ENCODE measurements at regions not wholly inside any gene's neighbourhood (a gene's known extent, or its start where the extent isn't known, plus 50 kb on each side); places are given as distances from the start of the nearest gene placed in this dataset.

- Histone ChIP-seq H3K27me3 (no peaks in the 10 kb centered on the region), H3K9me3 (no peaks in the 10 kb centered on the region), H3K27ac (no peak overlapping the region), H3K4me1 (no peaks in the 10 kb centered on the region), H3K36me3 (ENCODE audit: low read depth, missing control alignments) (no peaks in the 10 kb centered on the region), H3K4me3 (no peak overlapping the region)
- no peak for DNase-seq
- intact Hi-C loops (cut with DNase I; ENCODE audit: low total_unique reads), result no loop called here
- TF ChIP-seq POLR2A (IDR thresholded peaks at IDR 0.05), result no peak
- TF ChIP-seq, protein P1, sequence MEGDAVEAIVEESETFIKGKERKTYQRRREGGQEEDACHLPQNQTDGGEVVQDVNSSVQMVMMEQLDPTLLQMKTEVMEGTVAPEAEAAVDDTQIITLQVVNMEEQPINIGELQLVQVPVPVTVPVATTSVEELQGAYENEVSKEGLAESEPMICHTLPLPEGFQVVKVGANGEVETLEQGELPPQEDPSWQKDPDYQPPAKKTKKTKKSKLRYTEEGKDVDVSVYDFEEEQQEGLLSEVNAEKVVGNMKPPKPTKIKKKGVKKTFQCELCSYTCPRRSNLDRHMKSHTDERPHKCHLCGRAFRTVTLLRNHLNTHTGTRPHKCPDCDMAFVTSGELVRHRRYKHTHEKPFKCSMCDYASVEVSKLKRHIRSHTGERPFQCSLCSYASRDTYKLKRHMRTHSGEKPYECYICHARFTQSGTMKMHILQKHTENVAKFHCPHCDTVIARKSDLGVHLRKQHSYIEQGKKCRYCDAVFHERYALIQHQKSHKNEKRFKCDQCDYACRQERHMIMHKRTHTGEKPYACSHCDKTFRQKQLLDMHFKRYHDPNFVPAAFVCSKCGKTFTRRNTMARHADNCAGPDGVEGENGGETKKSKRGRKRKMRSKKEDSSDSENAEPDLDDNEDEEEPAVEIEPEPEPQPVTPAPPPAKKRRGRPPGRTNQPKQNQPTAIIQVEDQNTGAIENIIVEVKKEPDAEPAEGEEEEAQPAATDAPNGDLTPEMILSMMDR (IDR thresholded peaks at IDR 0.05), result no peak
- 50 to 51% methylated on average over 2 of the region's 2 CpGs for WGBS, 2 donors
Measured at GRCh38 chr7:54153462-54153861, 388.7 kb upstream of the VSTM2A start.

- WGBS, 2 donors, result 78 to 81% methylated on average over 2 of the region's 2 CpGs
- no peak overlapping the region for H3K4me3 ChIP-seq
- TF ChIP-seq, protein P1 (IDR thresholded peaks at IDR 0.05), result no peak
- intact Hi-C loops (cut with DNase I; ENCODE audit: low total_unique reads), result no loop called here
- no peaks in the 10 kb centered on the region for H3K9me3 ChIP-seq
- H3K27ac ChIP-seq, result no peak overlapping the region
- no peak for DNase-seq
- H3K27me3 ChIP-seq, result no peaks in the 10 kb centered on the region
- H3K4me1 ChIP-seq, result no peaks in the 10 kb centered on the region
- no peaks in the 10 kb centered on the region for H3K36me3 ChIP-seq (ENCODE audit: low read depth, missing control alignments)
Measured at GRCh38 chr7:54159088-54159487, 383.1 kb upstream of the VSTM2A start.

GRCh38 chr7:54161621-54162020 lies 380.6 kb upstream of the VSTM2A start:
- DNase-seq, result no peak
- intact Hi-C loops (cut with DNase I; ENCODE audit: low total_unique reads), result no loop called here
- no peak overlapping the region for H3K27ac ChIP-seq
- TF ChIP-seq POLR2A (IDR thresholded peaks at IDR 0.05), result no peak
- TF ChIP-seq, protein P1 (IDR thresholded peaks at IDR 0.05), result no peak
- H3K9me3 ChIP-seq, result no peaks in the 10 kb centered on the region
- no peak overlapping the region for H3K4me3 ChIP-seq
- WGBS, 2 donors, result 75 to 76% methylated on average over 4 of the region's 4 CpGs
- H3K36me3 ChIP-seq (ENCODE audit: low read depth, missing control alignments), result no peaks in the 10 kb centered on the region
- H3K4me1 ChIP-seq, result no peaks in the 10 kb centered on the region
- H3K27me3 ChIP-seq, result no peaks in the 10 kb centered on the region

- H3K27ac ChIP-seq, result no peak overlapping the region
- TF ChIP-seq POLR2A (IDR thresholded peaks at IDR 0.05), result no peak
- TF ChIP-seq, protein P1 (IDR thresholded peaks at IDR 0.05), result no peak
- no peak overlapping the region for H3K4me3 ChIP-seq
- H3K9me3 ChIP-seq, result no peaks in the 10 kb centered on the region
- no peaks in the 10 kb centered on the region for H3K36me3 ChIP-seq (ENCODE audit: low read depth, missing control alignments)
- intact Hi-C loops (cut with DNase I; ENCODE audit: low total_unique reads), result no loop called here
- WGBS, 2 donors, result 80 to 91% methylated on average over 4 of the region's 4 CpGs
- no peaks in the 10 kb centered on the region for H3K4me1 ChIP-seq
- H3K27me3 ChIP-seq, result no peaks in the 10 kb centered on the region
- DNase-seq, result no peak
Measured at GRCh38 chr7:54166419-54166818, 375.8 kb upstream of the VSTM2A start.

DNA sequence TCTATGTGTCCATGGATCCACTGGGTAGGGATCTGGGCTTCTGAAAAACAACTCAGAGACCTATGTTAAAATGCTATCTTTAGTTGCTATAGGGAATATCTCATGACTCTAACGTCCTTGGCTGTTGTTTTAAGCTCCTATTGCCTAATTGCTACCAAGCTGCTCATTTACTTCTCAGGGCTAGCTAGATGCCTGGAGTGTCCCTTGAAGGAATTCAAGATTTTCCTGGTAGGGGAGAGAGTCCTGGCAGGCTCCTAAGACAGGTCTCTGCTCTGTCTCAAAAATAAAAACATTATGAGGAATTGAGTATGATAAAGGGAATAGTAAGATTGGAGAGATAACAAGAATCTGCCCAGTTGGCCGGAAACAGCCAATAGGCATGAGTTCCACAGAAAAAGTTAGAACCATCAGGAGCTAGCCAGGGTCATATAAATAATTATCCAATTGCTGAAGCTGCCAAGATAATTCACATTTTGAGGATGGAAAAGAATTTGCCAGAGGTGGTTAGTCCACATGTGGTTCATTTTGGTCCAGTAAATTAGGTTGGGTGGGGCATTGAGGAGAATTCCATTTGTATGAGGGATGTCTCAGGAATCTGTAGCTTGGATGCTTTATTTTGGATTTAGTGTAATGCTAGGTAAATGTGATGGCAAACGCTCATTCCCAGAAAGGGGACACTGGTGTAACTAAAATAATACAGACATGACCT lies 362.7 kb upstream of the VSTM2A start:
- intact Hi-C loops (cut with DNase I; ENCODE audit: low total_unique reads), result no loop called here
- DNase-seq, result no peak
- no peak overlapping the region for H3K27ac ChIP-seq
- H3K4me1 ChIP-seq, result no peaks in the 10 kb centered on the region
- TF ChIP-seq, protein P1 (IDR thresholded peaks at IDR 0.05), result no peak
- H3K36me3 ChIP-seq (ENCODE audit: low read depth, missing control alignments), result no peaks in the 10 kb centered on the region
- 60% methylated on average over 3 of the region's 3 CpGs for WGBS, 2 donors
- no peak overlapping the region for H3K4me3 ChIP-seq
- H3K9me3 ChIP-seq, result no peaks in the 10 kb centered on the region
- H3K27me3 ChIP-seq, result no peaks in the 10 kb centered on the region
